ENCODE measurements at regions not wholly inside any gene's neighbourhood (a gene's known extent, or its start where the extent isn't known, plus 50 kb on each side); places are given as distances from the start of the nearest gene placed in this dataset.
"Not testable (repeated sequence)": the region's sequence is repeated elsewhere in the genome, so short reads cannot be mapped to it uniquely, and the experiment has no call there.

GRCh38 chr20:60790339-60790738, 461.7 kb upstream of the CDH4 start:
- H3K36me3 ChIP-seq (ENCODE audit: control insufficient read depth, insufficient read depth, low read length); H3K4me1 ChIP-seq (ENCODE audit: control insufficient read depth, insufficient read depth, low read length); DNase-seq (ENCODE audit: low read depth, low spot score); H3K4me3 ChIP-seq (ENCODE audit: low read length); H3K27me3 ChIP-seq (ENCODE audit: control insufficient read depth, insufficient read depth, low read length); H3K9me3 ChIP-seq (ENCODE audit: control insufficient read depth, insufficient read depth, low read length); H3K27ac ChIP-seq (ENCODE audit: low read length): not testable (repeated sequence)
- no CpG with 5 or more reads among the region's 3 CpGs for WGBS (ENCODE audit: insufficient coverage, insufficient read length)

GRCh38 chr20:60791823-60792222, 460.2 kb upstream of the CDH4 start:
- H3K27me3 ChIP-seq (ENCODE audit: control insufficient read depth, insufficient read depth, low read length) = no peaks in the 10 kb centered on the region
- H3K4me3 ChIP-seq (ENCODE audit: low read length) = no peak overlapping the region
- DNase-seq (ENCODE audit: low read depth, low spot score) = no peak
- no CpG with 5 or more reads among the region's 1 CpG for WGBS (ENCODE audit: insufficient coverage, insufficient read length)
- H3K4me1 ChIP-seq (ENCODE audit: control insufficient read depth, insufficient read depth, low read length) = no peaks in the 10 kb centered on the region
- H3K27ac ChIP-seq (ENCODE audit: low read length) = no peak overlapping the region
- no peaks in the 10 kb centered on the region for H3K9me3 ChIP-seq (ENCODE audit: control insufficient read depth, insufficient read depth, low read length)
- no peaks in the 10 kb centered on the region for H3K36me3 ChIP-seq (ENCODE audit: control insufficient read depth, insufficient read depth, low read length)

GRCh38 chr20:60792941-60793340, 459.1 kb upstream of the CDH4 start:
- Histone ChIP-seq H3K27ac (ENCODE audit: low read length) (no peak overlapping the region), H3K4me1 (ENCODE audit: control insufficient read depth, insufficient read depth, low read length) (no peaks in the 10 kb centered on the region), H3K27me3 (ENCODE audit: control insufficient read depth, insufficient read depth, low read length) (no peaks in the 10 kb centered on the region), H3K36me3 (ENCODE audit: control insufficient read depth, insufficient read depth, low read length) (no peaks in the 10 kb centered on the region), H3K9me3 (ENCODE audit: control insufficient read depth, insufficient read depth, low read length) (no peaks in the 10 kb centered on the region), H3K4me3 (ENCODE audit: low read length) (no peak overlapping the region)
- WGBS (ENCODE audit: insufficient coverage, insufficient read length) = no CpG with 5 or more reads among the region's 6 CpGs
- no peak for DNase-seq (ENCODE audit: low read depth, low spot score)

GRCh38 chr20:60794674-60795073, 457.4 kb upstream of the CDH4 start:
- WGBS (ENCODE audit: insufficient coverage, insufficient read length) = no CpG with 5 or more reads among the region's 4 CpGs
- H3K27me3 ChIP-seq (ENCODE audit: control insufficient read depth, insufficient read depth, low read length) = no peaks in the 10 kb centered on the region

GRCh38 chr20:60795651-60796050, 456.4 kb upstream of the CDH4 start:
- WGBS (ENCODE audit: insufficient coverage, insufficient read length) = no CpG with 5 or more reads among the region's 1 CpG
- no peak overlapping the region for H3K4me3 ChIP-seq (ENCODE audit: low read length)
- no peaks in the 10 kb centered on the region for H3K9me3 ChIP-seq (ENCODE audit: control insufficient read depth, insufficient read depth, low read length)
- H3K4me1 ChIP-seq (ENCODE audit: control insufficient read depth, insufficient read depth, low read length) = no peaks in the 10 kb centered on the region
- no peaks in the 10 kb centered on the region for H3K36me3 ChIP-seq (ENCODE audit: control insufficient read depth, insufficient read depth, low read length)
- DNase-seq (ENCODE audit: low read depth, low spot score) = no peak
- no peak overlapping the region for H3K27ac ChIP-seq (ENCODE audit: low read length)
- no peaks in the 10 kb centered on the region for H3K27me3 ChIP-seq (ENCODE audit: control insufficient read depth, insufficient read depth, low read length)

More at GRCh38 chr20:60794674-60795073, 457.4 kb upstream of the CDH4 start:
- H3K4me1 ChIP-seq (ENCODE audit: control insufficient read depth, insufficient read depth, low read length) = no peaks in the 10 kb centered on the region
- no peak overlapping the region for H3K27ac ChIP-seq (ENCODE audit: low read length)
- no peaks in the 10 kb centered on the region for H3K36me3 ChIP-seq (ENCODE audit: control insufficient read depth, insufficient read depth, low read length)
- no peak for DNase-seq (ENCODE audit: low read depth, low spot score)
- no peak overlapping the region for H3K4me3 ChIP-seq (ENCODE audit: low read length)
- H3K9me3 ChIP-seq (ENCODE audit: control insufficient read depth, insufficient read depth, low read length) = no peaks in the 10 kb centered on the region

GRCh38 chr20:60800185-60800584, 451.9 kb upstream of the CDH4 start:
- no peak overlapping the region for H3K4me3 ChIP-seq (ENCODE audit: low read length)
- no CpG with 5 or more reads among the region's 1 CpG for WGBS (ENCODE audit: insufficient coverage, insufficient read length)
- 0 out of 2 replicates have a peak, but pooled peaks cover 2% of the 10 kb centered on the region for H3K4me1 ChIP-seq (ENCODE audit: control insufficient read depth, insufficient read depth, low read length)
- H3K27me3 ChIP-seq (ENCODE audit: control insufficient read depth, insufficient read depth, low read length) = no peaks in the 10 kb centered on the region
- no peaks in the 10 kb centered on the region for H3K36me3 ChIP-seq (ENCODE audit: control insufficient read depth, insufficient read depth, low read length)
- no peak overlapping the region for H3K27ac ChIP-seq (ENCODE audit: low read length)
- no peaks in the 10 kb centered on the region for H3K9me3 ChIP-seq (ENCODE audit: control insufficient read depth, insufficient read depth, low read length)
- DNase-seq (ENCODE audit: low read depth, low spot score) = no peak

GRCh38 chr20:60802676-60803075, 449.4 kb upstream of the CDH4 start:
- DNase-seq (ENCODE audit: low read depth, low spot score) = no peak
- Histone ChIP-seq H3K27ac (ENCODE audit: low read length) (no peak overlapping the region), H3K4me3 (ENCODE audit: low read length) (no peak overlapping the region), H3K36me3 (ENCODE audit: control insufficient read depth, insufficient read depth, low read length) (no peaks in the 10 kb centered on the region), H3K4me1 (ENCODE audit: control insufficient read depth, insufficient read depth, low read length) (0 out of 2 replicates have a peak, but pooled peaks cover 2% of the 10 kb centered on the region), H3K27me3 (ENCODE audit: control insufficient read depth, insufficient read depth, low read length) (no peaks in the 10 kb centered on the region), H3K9me3 (ENCODE audit: control insufficient read depth, insufficient read depth, low read length) (no peaks in the 10 kb centered on the region)
- WGBS (ENCODE audit: insufficient coverage, insufficient read length) = no CpG with 5 or more reads among the region's 5 CpGs

GRCh38 chr20:60803335-60804055, 448.6 kb upstream of the CDH4 start:
- H3K27ac ChIP-seq (ENCODE audit: low read length) = no peak overlapping the region
- H3K4me3 ChIP-seq (ENCODE audit: low read length) = no peak overlapping the region
- DNase-seq (ENCODE audit: low read depth, low spot score) = no peak
- no peaks in the 10 kb centered on the region for H3K9me3 ChIP-seq (ENCODE audit: control insufficient read depth, insufficient read depth, low read length)
- no peaks in the 10 kb centered on the region for H3K27me3 ChIP-seq (ENCODE audit: control insufficient read depth, insufficient read depth, low read length)
- H3K36me3 ChIP-seq (ENCODE audit: control insufficient read depth, insufficient read depth, low read length) = no peaks in the 10 kb centered on the region
- no CpG with 5 or more reads among the region's 7 CpGs for WGBS (ENCODE audit: insufficient coverage, insufficient read length)
- 0 out of 2 replicates have a peak, but pooled peaks cover 2% of the 10 kb centered on the region for H3K4me1 ChIP-seq (ENCODE audit: control insufficient read depth, insufficient read depth, low read length)

GRCh38 chr20:60804240-60804917, 447.7 kb upstream of the CDH4 start:
- Histone ChIP-seq H3K27ac (ENCODE audit: low read length) (no peak overlapping the region), H3K4me1 (ENCODE audit: control insufficient read depth, insufficient read depth, low read length) (0 out of 2 replicates have a peak, but pooled peaks cover 2% of the 10 kb centered on the region), H3K9me3 (ENCODE audit: control insufficient read depth, insufficient read depth, low read length) (no peaks in the 10 kb centered on the region), H3K4me3 (ENCODE audit: low read length) (no peak overlapping the region), H3K27me3 (ENCODE audit: control insufficient read depth, insufficient read depth, low read length) (no peaks in the 10 kb centered on the region), H3K36me3 (ENCODE audit: control insufficient read depth, insufficient read depth, low read length) (no peaks in the 10 kb centered on the region)
- WGBS (ENCODE audit: insufficient coverage, insufficient read length) = no CpG with 5 or more reads among the region's 4 CpGs
- DNase-seq (ENCODE audit: low read depth, low spot score) = peak; percentile 16

GRCh38 chr20:60804918-60805630, 447.0 kb upstream of the CDH4 start:
- H3K9me3 ChIP-seq (ENCODE audit: control insufficient read depth, insufficient read depth, low read length) = no peaks in the 10 kb centered on the region
- H3K27me3 ChIP-seq (ENCODE audit: control insufficient read depth, insufficient read depth, low read length) = no peaks in the 10 kb centered on the region
- DNase-seq (ENCODE audit: low read depth, low spot score) = peak; percentile 7
- 0 out of 2 replicates have a peak, but pooled peaks cover 2% of the 10 kb centered on the region for H3K4me1 ChIP-seq (ENCODE audit: control insufficient read depth, insufficient read depth, low read length)
- no peak overlapping the region for H3K27ac ChIP-seq (ENCODE audit: low read length)
- H3K36me3 ChIP-seq (ENCODE audit: control insufficient read depth, insufficient read depth, low read length) = no peaks in the 10 kb centered on the region
- no CpG with 5 or more reads among the region's 11 CpGs for WGBS (ENCODE audit: insufficient coverage, insufficient read length)
- no peak overlapping the region for H3K4me3 ChIP-seq (ENCODE audit: low read length)
